AG08396 (cell line): ENCODE measurements at regions not wholly inside any gene's neighbourhood (a gene's known extent, or its start where the extent isn't known, plus 50 kb on each side); places are given as distances from the start of the nearest gene placed in this dataset.
"Not testable (repeated sequence)": the region's sequence is repeated elsewhere in the genome, so short reads cannot be mapped to it uniquely, and the experiment has no call there.

Source experiments
- DNase-seq: peaks from one replicate; pipeline ENCODE4 v3.0.0; 2012; ENCODE audit warnings: low spot score, mixed read lengths

DNA sequence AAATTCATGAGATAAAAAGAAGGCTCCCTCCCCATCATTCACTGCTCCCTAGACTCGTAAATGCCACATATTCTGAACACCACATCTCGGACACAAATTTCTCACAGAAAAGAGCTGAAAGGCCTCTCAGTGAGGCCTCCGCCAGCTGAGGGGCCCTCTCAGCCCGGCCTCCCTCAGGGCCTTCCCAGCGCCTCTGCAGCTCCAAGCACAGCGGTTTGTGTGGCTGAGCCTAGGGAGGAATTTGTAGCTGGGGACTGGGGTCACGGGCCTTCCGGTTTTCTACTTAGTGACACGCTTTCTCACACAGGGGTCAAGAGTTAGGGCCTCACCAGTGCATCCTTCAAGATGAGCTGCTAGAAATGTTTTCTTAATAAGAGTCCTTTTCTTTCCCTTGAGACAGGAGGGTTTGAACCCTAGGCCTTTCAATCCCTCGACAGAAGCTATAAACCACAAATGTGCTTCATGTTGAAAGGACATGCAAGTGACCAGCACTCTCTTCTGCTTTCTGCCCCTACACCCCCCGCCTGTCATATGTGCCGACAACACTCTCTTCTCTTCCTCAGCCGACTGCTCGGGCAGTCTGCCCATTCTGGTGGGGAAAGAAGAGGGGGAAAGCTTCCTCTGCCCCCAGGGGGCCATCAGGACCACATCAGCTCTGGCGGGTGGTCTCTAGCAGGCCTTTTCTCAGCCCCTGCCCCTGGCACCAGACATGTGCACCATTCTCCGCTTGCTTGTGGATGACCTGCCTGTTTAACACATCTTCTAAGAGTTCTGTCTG is 104.9 kb downstream of the CHIC2 start:
- no peak for DNase-seq

- no peak for DNase-seq
Measured at GRCh38 chr4:53956454-53956853, 108.0 kb downstream of the CHIC2 start.

GRCh38 chr4:53956053-53956452 is 108.4 kb downstream of the CHIC2 start:
- DNase-seq = no peak

DNA sequence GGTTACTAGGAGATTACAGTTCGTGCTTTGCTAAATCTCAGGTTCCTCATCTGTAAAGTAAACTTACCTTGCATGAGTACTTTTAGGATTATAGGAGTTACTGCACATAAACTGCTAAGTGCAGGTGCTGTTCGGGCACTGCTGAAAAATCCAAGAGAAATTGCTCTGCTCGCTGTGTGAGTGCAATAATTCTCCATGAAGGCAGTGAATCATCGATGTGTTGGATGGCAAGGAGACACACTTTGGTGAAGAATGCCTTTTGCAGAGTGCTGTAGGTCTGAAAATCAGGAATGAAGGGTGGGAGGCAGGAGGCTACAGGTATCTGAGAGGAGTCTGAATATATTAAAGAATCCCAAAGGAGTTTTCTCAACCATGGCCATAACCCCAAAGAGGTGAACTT is 113.0 kb downstream of the CHIC2 start:
- no peak for DNase-seq

DNA sequence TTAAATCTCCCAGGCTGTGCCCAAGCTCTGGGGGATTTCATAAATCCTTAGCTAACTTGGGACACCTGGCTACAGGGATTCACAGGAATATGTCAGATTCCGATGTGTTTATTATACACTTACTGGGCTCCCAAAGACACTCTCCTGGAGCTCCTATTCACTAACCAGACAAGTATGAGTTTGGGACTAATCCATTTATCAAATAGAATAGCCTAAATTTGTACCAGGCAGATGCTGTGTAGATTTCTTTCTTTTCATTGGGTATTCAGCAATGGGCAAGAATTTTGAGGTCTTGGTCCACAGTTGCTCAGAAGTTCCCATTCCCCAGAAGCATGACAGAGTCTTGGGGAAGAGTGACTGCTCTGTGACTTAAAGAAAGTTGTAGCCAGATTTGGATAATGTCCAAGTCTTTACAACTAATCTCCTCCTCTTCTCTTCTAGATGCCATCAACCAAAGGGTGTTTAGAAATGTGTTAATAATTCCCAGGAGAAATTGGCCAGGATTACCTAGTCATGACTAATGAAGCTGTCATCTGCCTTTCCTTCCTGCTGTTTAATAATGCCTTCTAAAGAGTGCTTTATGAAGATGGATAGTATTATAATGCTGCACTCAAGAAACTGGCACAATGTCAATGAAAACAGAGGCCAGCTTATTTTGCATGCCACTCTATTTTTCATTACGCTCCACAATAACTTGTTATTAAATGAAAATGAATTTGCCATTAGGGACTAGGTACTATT is 120.9 kb downstream of the CHIC2 start:
- DNase-seq = peak; percentile 7

DNA sequence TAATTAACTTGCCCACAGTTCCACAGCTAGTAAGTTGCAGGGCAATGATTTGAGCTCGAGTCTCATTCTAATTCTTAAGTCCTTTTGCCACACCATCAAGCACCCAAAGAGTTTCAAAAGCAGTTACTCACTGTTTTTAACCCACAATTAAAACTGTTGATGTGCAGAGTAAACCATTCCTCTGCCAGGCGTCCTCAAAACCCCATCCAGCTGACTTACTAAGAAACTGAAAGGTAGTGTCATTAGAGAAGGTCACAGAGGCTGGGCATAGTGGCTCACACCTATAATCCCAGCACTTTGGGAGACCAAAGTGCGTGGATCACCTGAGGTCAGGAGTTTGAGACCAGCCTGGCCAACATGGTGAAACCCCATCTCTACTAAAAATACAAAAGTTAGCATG is 121.7 kb downstream of the CHIC2 start:
- DNase-seq = no peak

GRCh38 chr4:53941331-53941730 is 123.1 kb downstream of the CHIC2 start:
- DNase-seq = no peak

DNA sequence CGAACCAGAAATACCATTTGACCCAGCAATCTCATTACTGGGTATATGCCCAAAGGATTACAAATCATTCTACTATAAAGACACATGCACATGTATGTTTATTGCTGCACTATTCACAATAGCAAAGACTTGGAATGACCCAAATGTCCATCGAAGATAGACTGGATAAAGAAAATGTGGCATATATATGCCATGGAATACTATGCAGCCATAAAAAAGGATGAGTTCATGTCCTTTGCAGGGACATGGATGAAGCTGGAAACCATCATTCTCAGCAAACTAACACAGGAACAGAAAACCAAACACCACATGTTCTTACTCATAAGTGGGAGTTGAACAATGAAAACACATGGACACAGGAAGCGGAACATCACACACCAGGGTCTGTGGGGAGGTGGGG is 124.5 kb downstream of the CHIC2 start:
- DNase-seq = not testable (repeated sequence)

- DNase-seq = peak; percentile 36
Measured at GRCh38 chr4:53937918-53938317, 126.5 kb downstream of the CHIC2 start.

DNA sequence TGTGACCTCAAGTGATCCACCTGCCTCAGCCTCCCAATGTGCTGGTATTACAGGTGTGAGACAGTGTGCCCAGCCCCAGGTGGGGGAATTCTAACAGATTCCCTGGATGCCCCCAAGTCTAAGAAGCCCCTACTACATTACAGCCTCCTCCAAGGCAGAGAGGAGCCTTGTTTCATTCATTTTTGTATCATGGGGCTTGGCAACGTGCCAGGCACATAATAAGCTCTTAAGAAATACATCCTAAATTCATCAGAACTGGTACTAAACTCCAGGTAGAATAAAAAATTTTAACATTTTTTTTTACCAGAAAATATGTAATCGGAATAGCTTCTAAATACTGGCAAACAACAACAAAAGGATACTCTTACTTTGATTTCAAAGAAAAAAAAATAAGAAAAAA is 127.1 kb downstream of the CHIC2 start:
- no peak for DNase-seq

DNA sequence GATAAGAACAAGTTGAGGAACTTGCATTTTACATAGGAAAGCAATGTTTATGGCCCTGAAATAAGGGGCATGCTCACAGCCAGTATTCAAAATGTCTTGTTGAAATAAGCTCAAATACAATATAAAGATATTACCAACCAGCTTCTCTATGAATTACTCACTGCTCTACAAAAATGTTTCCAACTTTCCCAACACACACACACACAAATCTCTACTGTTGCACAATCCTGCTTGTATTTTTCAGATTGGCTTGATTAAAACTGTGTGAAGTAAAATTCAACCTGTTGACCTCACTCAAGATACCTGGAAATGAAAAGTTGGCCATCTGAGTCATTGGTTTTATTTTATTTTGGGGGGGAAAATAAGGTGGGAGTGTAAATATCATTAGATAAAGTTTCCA is 128.6 kb downstream of the CHIC2 start:
- no peak for DNase-seq

DNA sequence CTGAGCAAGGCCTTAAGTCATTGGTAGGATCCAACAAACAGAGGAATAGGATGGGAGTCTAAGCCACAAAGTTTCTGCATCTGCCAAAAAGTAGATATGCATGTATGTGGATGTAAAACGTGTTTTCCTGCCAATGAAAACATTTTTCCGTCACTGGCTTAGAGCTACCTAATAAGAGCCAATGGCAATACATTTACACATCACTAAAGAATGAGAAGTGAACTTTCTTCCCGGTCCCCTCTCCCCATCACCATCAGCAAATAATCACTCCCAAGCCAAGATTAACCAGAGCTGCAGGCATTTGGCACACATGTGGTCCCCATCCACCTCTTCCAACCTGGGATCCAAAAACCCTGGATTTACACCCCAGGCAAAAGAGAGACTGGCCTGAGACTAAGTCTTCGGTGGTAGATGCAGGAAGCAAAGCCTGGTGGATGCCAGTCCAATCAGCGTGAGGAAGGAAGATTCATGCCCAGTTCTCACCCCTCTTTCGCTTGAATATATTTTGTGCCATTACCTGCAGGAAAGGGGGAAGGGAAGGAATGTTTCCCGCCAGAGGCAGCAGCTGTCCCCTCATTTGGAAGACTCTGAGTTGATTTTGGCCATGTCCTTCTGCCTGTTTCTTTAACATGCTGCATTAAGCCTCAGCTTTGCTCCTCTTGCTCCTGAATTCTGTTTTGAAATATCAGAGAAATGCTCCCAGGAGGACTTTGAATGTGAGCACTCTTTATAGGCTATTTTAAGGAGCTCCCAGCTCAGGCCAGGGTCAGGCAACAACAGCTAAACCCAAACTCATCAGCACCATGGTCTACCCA is 131.4 kb downstream of the CHIC2 start:
- DNase-seq = peak; percentile 31

- DNase-seq = no peak
Measured at GRCh38 chr4:53931461-53931961, 132.9 kb downstream of the CHIC2 start.

- DNase-seq = peak; percentile 70
Measured at GRCh38 chr4:53929955-53930798, 134.2 kb downstream of the CHIC2 start.

DNA sequence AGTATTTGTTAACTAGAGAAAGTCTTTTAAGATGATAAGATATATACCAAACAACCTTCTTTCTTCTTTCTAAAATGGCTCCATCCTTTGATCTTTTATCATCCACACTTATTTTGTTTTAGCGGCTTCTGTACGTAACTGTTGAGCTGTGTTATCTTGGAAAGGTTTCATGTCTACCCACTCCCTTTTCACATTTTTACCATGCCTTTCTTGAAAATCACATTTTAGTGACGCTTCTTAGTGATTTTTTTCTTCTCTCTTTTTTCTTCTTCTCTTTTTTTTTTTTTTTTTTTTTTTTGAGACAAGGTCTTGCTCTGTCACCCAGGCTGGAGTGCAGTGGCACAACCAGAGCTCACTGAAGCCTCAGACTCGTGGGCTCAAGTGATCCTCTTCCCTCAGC is 135.1 kb downstream of the CHIC2 start:
- no peak for DNase-seq

- no peak for DNase-seq
Measured at GRCh38 chr4:53928825-53929224, 135.6 kb downstream of the CHIC2 start.

- DNase-seq = no peak
Measured at GRCh38 chr4:53925050-53925605, 139.3 kb downstream of the CHIC2 start.

- no peak for DNase-seq
Measured at GRCh38 chr4:53924333-53925049, 139.9 kb downstream of the CHIC2 start.

DNA sequence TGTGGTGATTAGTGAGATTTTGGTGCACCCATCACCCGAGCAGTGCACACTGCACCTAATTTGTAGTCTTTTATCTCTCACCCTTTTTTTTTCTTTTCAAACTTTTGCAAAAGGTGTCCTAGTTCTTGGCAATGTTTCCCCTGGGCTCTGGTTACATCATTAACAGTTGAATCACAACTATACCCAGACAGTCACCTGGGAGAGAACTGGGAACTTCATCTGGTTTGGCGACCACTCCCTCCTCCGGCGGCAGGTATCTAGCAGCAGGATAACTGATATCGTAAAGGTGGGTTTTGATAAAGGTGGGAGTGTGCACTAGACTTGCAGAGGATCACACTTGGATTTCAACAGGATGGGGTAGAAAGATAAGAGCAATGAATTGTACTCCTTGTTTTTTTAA is 140.5 kb downstream of the CHIC2 start:
- DNase-seq = no peak

DNA sequence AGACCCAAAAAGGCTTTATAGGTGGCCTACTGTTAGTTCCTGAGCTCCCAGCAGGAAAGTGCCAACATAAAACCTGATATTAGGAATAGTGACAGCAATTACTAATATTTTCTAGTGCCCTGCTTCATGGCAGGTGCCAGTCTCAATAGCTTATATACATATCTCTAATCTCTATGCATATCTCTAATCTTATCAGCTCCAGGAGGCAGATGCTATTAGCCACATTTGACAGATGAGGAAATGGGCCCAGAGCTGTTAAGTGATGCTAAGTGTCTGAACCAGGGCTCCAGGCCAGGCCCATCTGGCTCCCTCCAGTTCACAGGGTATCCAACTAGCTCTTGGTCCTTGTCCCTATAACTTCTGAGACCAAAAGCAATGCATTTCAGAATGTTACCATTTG is 142.5 kb downstream of the CHIC2 start:
- DNase-seq = no peak

- DNase-seq = no peak
Measured at GRCh38 chr4:53920883-53921282, 143.5 kb downstream of the CHIC2 start.
